HG02623 (cell line): ENCODE measurements at regions not wholly inside any gene's neighbourhood (a gene's known extent, or its start where the extent isn't known, plus 50 kb on each side); places are given as distances from the start of the nearest gene placed in this dataset.
"Not testable (repeated sequence)": the region's sequence is repeated elsewhere in the genome, so short reads cannot be mapped to it uniquely, and the experiment has no call there.

ENCODE experiments used
- ATAC-seq: cut with Tn5 transposase; IDR thresholded peaks from one replicate; pipeline ENCODE4 v1.9.1; 2021; ENCODE audit warnings: moderate library complexity; ENCODE audit not compliant: unreplicated experiment

DNA sequence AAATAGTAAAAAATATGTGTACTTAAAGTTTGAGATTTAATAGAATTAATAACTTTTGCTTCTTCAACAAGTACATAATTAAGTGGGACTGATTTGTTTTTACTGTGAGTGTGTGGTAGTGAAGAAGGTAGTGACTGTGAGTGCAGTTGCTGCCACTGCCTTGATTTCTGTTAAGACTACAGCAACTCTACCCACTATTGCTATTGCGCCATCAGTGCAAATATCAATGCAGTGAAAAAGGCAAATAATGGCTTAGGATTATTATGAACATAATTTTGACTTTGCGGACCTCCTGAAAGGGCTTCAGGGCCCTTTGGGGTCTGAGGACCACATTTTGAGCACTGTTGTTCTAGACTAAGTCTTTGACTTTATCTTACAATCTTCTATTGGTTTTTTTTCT lies 112.0 kb upstream of the PITX1 start:
- no peak for ATAC-seq

DNA sequence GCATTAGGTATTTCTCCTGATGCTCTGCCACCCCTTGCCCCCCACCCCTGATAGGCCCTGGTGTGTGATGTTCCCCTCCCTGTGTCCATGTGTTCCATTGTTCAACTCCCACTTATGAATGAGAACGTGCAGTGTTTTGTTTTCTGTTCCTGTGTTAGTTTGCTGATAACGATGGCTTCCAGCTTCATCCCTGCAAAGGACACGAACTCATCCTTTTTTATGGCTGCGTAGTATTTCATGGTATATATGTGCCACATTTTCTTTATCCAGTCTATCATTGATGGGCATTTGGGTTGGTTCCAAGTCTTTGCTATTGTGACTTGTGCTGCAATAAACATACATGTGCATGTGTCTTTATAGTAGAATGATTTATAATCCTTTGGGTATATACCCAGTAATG lies 109.7 kb upstream of the PITX1 start:
- not testable (repeated sequence) for ATAC-seq

DNA sequence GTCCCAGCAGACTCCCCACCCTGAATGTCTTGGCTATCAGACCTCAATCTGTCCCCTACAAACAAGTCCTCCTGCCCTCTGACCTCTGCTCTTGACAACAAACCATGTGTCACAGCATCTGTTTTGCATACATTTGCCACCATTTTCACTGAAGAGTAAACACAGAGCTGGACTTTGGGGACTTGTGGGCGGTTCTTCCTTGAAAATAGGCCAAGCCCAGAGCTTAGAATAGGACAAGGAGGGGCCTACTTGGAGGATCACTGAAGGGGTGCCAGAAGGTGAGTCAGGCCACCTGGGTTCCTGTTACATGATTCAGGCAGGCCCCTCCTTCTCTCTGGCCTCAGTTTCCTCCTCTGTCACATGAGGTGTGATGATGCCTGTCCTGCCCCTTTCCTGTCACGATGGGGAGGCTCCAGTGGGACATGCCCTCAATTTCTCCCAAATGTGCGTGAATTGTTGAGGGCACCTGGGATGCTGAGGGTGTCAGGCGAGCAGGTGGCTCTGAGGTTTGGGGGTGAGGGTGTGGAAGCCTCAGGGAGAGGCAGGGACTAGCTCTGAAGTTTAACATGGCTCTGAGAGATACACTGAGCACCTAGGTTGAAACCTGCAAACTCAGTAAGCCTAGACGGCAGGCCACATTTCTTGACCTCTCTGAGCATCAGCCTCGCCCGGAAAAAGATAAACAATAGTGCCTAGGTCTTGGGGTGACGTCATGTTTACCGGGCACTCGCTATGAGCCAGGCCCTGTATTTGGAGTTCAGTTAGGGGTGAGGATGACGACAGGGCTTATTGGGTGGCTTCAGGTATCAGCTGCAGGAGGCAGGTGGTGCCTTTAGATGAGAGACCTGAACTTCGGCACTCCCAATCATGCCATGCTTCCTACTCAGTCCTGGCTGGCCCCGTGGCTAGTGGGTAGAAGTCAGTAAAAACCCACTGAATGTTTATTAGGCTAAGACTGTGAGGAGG lies 107.6 kb upstream of the PITX1 start:
- no peak for ATAC-seq

DNA sequence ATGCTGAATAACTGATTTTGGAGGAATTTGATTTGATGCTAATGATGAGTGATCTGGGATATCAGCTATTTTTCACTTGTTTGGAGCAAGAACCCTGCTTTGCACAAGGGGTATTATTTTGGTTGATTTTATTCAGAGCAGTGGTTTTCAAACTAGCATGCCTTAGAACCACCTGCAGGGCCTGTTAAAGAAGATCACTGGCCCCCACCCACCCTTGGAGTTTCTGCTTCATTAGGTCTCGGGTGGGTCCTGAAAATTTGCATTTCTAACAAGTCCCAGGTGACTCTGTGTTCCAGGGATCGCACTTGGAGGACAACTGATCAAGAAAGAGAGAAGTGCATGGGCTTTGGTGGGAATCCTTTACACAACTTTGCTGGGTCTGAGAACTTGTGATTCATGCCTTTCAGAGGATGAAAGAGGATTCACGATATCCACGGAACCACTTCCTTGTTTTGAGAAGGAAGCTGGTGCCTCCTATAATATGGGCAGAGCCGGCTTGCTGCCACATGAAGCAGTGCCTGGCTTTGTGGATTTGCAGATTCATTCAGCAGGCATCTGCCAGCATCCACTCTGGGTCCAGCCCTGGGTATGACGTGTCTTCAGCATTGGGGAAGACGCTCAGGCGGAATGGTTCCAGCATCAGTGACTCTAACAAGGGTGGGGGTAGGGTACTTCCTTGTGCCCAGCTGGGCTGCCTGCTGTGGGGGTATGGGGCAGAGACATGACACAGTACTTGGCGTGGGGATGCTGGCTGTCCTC lies 106.6 kb upstream of the PITX1 start:
- no peak for ATAC-seq

DNA sequence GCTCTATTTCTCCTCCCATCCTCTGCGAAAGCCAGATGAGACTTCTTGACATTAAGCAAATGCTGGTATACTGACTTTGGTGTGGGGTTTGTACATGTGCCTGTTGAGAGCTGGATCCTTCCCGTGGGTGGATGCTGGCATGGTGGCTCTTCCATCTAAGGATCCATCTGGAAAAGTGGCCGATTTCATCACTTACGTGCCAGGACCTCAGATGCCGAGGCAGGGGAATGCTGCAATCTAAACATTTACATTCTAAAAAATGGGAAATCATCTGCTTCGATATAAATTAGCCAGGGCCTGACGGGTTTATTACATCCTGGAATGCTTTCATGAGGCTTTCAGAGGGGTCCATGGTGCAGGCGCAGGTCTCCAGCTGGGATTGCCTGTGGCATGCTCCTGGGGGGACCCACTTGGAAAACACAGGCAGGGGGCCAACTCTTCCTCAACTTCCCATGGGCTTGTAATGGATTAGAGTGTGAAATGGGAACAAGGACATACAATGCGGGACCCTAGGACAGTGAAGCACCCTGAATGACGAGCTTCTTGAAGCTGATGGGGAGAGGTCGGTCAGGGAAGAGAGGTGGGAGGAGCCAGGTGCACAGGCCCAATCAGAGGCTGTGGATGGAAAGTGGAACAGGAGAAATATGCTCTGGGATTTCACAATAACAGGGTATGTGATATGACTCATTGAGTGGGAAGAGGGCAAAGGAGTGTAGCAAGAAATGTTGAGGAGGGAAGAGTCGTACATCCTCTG lies 105.5 kb upstream of the PITX1 start:
- no peak for ATAC-seq

- no peak for ATAC-seq
Measured at GRCh38 chr5:135138116-135138850, 104.3 kb upstream of the PITX1 start.

GRCh38 chr5:135137146-135137915 lies 103.3 kb upstream of the PITX1 start:
- ATAC-seq, result no peak

DNA sequence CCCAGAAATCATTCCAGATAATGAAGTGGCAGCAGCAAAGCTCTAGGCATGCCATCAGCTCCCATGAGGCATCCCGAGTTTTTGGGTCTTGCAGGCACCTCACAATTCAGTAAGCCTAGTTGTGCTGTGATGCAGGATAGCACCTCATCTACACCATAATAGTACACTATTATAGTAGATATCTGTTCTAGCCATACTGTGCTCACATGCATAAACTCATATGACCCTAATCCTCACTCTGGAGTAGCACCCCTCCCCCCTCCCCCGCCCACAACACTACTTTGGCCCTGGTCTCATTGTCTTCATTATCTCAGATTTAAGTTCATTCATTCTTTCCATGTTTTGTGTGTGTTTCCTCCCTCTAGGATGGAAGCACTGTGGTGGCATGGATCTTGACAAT lies 102.5 kb upstream of the PITX1 start:
- no peak for ATAC-seq

DNA sequence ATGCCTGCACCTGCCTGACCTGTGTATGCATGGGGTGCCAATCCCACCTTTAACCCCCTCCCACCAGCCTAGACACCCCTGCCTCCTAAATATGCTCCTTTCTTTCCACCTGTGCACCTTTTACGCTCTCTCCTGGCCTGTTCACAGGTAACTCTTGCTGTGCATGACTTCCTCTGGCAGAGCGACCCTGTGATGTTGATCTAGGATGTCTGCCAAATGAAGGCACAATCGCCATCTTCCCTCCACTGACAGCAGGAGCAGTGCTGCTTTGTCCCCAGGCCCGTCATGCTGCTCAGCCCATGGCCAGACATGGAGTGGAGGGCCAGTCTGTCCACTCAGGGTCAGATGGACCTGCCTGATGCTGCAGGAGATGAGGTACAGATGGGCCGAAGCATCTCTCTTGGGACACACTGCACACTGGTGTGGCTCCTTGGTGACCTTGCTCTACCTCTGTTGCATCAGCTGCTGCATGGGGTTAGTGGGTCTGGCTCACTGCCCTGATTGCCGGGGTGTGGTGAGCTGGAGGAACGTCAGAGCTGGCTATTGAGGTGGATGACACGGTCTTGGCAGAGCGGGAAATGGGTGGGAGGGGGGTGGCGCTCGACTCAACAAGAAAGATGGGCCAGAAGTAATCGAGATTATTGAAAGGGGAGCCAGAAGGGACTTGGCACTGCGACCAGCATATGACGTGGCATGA lies 101.7 kb upstream of the PITX1 start:
- no peak for ATAC-seq

DNA sequence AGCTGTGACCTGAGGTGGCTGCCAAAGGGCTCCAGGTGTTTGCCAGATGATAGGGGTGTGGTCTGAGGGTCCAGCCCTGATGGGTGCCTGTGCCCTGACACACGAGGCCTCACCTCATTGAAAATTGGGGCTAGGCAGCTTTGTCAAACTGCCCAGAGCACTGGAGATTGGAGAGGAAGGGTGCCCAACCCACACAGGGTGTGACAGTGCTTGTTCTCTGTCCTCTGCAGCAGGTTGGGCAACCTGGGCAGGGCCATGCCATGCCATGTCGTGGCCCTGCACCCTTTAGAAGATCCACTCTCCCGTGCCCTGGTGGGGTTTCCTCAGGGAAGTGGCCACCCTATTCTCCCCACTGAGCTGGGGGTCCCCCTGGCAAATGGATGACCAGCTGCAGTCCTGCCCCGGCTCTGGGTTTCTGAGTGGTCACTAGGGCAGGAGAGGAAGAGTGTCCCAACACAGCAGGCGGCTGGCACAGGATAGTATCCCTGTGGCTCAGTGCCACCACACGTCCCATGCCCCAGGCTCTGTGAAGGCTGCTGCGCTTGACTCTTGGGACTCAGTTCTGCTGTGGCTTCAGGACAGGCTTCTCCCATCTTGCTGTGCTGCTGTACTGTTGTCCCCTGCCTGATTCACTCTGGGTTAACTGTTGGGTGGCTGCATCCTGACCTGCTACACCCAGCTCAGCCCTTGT lies 100.8 kb upstream of the PITX1 start:
- ATAC-seq, result no peak

GRCh38 chr5:135133698-135134515 lies 99.9 kb upstream of the PITX1 start:
- no peak for ATAC-seq

DNA sequence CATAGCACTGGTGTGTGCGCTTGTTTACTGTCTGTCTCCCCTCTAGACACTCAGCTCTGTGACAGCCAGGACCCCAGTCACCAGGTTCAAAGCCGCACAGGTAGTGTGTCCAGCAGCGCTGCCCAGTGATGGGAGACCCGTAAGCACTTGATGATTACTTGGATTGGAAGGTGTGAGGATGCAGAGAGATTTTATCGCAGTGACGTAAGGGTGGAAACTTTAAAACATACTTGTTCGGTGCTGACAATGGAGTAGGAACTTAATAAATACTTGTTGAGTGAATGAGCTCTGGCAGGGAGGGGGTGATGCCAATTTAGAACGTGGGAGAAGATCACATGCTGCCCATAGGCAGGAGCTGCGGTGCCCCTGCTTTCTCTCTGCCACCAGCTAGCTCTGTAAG lies 99.2 kb upstream of the PITX1 start:
- no peak for ATAC-seq

DNA sequence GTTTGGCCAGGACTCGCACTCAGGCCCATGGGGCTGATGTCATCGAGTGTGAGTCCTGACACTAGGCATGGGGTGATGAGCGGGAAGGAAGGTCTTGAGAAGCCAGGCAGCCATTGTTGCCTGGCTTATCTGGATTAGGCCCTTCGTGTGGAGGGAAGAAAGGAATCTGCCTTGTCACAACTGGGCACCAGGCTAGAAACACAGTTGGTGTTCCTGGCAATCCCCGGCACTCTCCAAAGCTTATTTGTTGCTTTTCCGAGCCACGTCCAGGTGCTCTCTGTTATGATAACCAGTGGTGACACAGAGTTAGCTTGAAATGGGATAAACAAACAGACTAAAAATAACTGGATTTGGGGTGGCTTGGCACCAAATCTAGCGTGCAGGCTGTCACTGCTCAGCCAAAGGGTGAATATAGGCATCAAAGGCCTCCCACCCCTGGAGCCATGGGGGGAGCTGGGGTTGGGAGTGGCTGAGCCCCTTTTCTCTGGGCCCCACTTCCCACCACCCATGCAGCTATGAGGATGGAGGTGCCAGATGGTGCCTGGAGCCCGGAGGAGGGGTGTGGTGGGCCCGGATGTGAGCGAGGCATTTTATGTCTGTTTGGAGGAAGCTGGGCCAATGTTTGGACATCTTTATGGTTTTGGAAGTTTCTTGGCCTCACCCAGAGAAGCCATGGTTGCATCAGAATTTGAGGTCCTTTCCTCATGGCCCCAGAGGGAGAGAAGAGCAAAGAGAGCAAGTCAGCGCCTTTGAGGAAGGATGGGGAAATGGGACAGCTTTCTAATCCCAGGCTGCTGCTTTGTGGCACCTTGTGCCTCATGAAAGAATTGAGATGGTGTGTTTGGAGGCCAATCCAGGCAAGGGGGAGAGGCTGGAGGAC lies 98.0 kb upstream of the PITX1 start:
- no peak for ATAC-seq

GRCh38 chr5:135130261-135131215 lies 96.5 kb upstream of the PITX1 start:
- ATAC-seq, result no peak

- ATAC-seq, result no peak
Measured at GRCh38 chr5:135129307-135129706, 95.3 kb upstream of the PITX1 start.

DNA sequence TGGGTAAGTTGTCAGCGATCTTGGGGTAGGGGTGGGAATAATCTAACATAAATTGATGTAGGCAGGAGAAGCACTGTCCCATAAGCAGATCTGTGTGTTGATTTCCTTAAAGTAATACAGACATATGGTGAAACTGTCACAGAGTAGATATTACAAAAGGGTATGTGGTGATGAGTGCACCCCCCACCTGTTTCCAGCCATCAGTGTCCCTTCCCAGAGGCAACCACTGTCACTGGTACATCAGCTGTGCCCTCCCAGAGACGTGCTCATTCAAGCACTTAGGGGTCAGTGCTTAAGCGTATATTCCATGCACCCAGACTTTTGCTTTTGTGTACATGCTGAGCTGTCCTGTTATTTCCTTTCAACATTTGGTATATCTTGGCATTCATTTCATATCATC lies 94.3 kb upstream of the PITX1 start:
- ATAC-seq, result no peak
